Right lobe of liver (tissue), 6 donors: ENCODE measurements at regions not wholly inside any gene's neighbourhood (a gene's known extent, or its start where the extent isn't known, plus 50 kb on each side); places are given as distances from the start of the nearest gene placed in this dataset.
"Not testable (repeated sequence)": the region's sequence is repeated elsewhere in the genome, so short reads cannot be mapped to it uniquely, and the experiment has no call there.

ENCODE experiments used
- ATAC-seq, 4 donors: fragments of 200-7000 bp; cut with Tn5 transposase; one replicate each; pipeline ENCODE4 v1.9.1; 2020; ENCODE audit warnings: mild to moderate bottlenecking in 4 of 4, moderate library complexity in 4 of 4
- DNase-seq, 3 donors: peaks; one replicate each; pipeline ENCODE4 v3.0.0-alpha.2; 2020
- H3K27ac ChIP-seq, 3 donors: fragments of 200-600 bp; one replicate each; pipeline ENCODE4 v1.8.0; 2022
- H3K27me3 ChIP-seq, 2 donors: fragments of 200-600 bp; one replicate each; pipeline ENCODE4 v1.8.0; 2022
- H3K36me3 ChIP-seq, 4 donors: fragments of 200-600 bp; sonication (generic) in 1 of 4; one replicate each; pipeline versions ENCODE4 v1.5.1 to v1.8.0; 2017 to 2022; ENCODE audit warnings: control low read depth in 1 of 4
- H3K4me1 ChIP-seq, 4 donors: fragments of 200-600 bp; sonication (generic) in 1 of 4; one replicate each; pipeline versions ENCODE4 v1.5.1 to v1.8.0; 2017 to 2022; ENCODE audit warnings: control low read depth in 1 of 4
- H3K4me3 ChIP-seq, 3 donors: fragments of 200-600 bp; one replicate each; pipeline ENCODE4 v1.8.0; 2022
- H3K9me3 ChIP-seq, 4 donors: fragments of 200-600 bp; sonication (generic) in 1 of 4; one replicate each; pipeline versions ENCODE4 v1.5.1 to v1.8.0; 2017 to 2022; ENCODE audit warnings: control low read depth in 1 of 4
- CTCF ChIP-seq, 4 donors: fragments of 200-600 bp in 3 of 4; fragments of 450-650 bp in 1 of 4; IDR thresholded peaks; one replicate each; pipeline versions ENCODE4 v1.5.1 to v1.8.0; 2016 to 2022; ENCODE audit warnings: antibody characterized with exemption in 4 of 4, mild to moderate bottlenecking in 2 of 4
- POLR2A ChIP-seq: fragments of 450-650 bp; IDR thresholded peaks from one replicate; pipeline ENCODE4 v1.6.1; 2017; ENCODE audit warnings: antibody characterized with exemption, mild to moderate bottlenecking
- whole genome bisulfite sequencing: methylation state at CpG from one replicate; pipeline ENCODE4 v1.1.6; 2018; ENCODE audit warnings: low coverage, low lambda C conversion rate; ENCODE audit not compliant: insufficient coverage; ENCODE audit errors: missing lambda C conversion rate; 5-methylcytosine and 5-hydroxymethylcytosine counted together
- intact Hi-C, 2 donors: fragments of 100-400 bp; cut with DNase I; formaldehyde crosslinking; loops; one replicate each; pipeline versions ENCODE4 v1.11.2 to v1.14.1; 2022
- small RNA-seq, 2 experiments: library from RNA; depleted of rRNA; stranded (forward); fragments of <200 nt; gene quantifications; one replicate each; pipeline ENCODE3, GENCODE V24; 2016
- donor health status: DM: no; HTN: yes; CAD: no.
- donor health status: DM: no; HTN: no; CAD: no.
- donor health status: DM: no; HTN: no; CAD: no.
- donor health status: DM: no; HTN: yes; CAD: no.
- donor health status: DM: no; HTN: yes; CAD: no.

GRCh38 chr15:53829471-53829870 lies 70.0 kb upstream of the WDR72 start:
- Histone ChIP-seq H3K4me3 (no peak overlapping the region), H3K27ac (no peak overlapping the region), H3K4me1 (no peaks in the 10 kb centered on the region), H3K9me3 (no peaks in the 10 kb centered on the region), H3K36me3 (no peaks in the 10 kb centered on the region), H3K27me3 (no peaks in the 10 kb centered on the region)
- 80% methylated on average over 3 of the region's 3 CpGs for WGBS
- DNase-seq: no peak
- intact Hi-C loops: no loop called here
- TF ChIP-seq CTCF (IDR thresholded peaks at IDR 0.05): no peak
- TF ChIP-seq POLR2A: no peak
- no peak for ATAC-seq

- H3K27me3 ChIP-seq: no peaks in the 10 kb centered on the region
- H3K9me3 ChIP-seq: no peaks in the 10 kb centered on the region
- no peak overlapping the region for H3K4me3 ChIP-seq
- intact Hi-C loops: no loop called here
- WGBS: 54% methylated on average over 4 of the region's 4 CpGs
- DNase-seq (no peak), ATAC-seq (no peak)
- no peak overlapping the region for H3K27ac ChIP-seq
- no peaks in the 10 kb centered on the region for H3K36me3 ChIP-seq
- no peaks in the 10 kb centered on the region for H3K4me1 ChIP-seq
- TF ChIP-seq POLR2A: no peak
- TF ChIP-seq CTCF (IDR thresholded peaks at IDR 0.05): no peak
Measured at GRCh38 chr15:53827355-53827754, 67.9 kb upstream of the WDR72 start.

DNA sequence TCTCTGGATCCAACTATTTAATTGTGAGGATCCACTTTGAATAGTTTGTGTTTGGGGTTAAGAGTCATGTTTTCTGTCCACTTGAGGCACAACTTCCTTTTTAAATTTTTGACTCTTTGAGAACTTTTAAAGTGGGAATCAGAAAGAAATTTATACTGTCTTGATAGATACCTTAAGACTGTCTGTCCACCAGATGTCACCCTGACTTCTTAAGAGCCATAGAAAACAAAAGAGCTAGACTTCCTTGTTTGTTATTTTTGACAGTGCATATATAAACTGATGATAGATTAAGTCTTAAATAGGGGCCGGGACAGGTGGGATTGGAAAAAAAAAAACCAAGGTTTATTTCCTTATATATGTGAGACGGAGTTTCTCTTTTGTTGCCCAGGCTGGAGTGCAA lies 52.1 kb upstream of the WDR72 start:
- Histone ChIP-seq H3K4me1 (no peaks in the 10 kb centered on the region), H3K9me3 (no peaks in the 10 kb centered on the region), H3K4me3 (no peak overlapping the region), H3K27ac (no peak overlapping the region), H3K27me3 (no peaks in the 10 kb centered on the region), H3K36me3 (no peaks in the 10 kb centered on the region)
- no peak for ATAC-seq
- 13% methylated on average over 2 of the region's 2 CpGs for WGBS
- DNase-seq: no peak
- intact Hi-C loops: no loop called here
- peak in 1 of 4 donors; percentile 9 for TF ChIP-seq CTCF (IDR thresholded peaks at IDR 0.05)
- no peak for TF ChIP-seq POLR2A

DNA sequence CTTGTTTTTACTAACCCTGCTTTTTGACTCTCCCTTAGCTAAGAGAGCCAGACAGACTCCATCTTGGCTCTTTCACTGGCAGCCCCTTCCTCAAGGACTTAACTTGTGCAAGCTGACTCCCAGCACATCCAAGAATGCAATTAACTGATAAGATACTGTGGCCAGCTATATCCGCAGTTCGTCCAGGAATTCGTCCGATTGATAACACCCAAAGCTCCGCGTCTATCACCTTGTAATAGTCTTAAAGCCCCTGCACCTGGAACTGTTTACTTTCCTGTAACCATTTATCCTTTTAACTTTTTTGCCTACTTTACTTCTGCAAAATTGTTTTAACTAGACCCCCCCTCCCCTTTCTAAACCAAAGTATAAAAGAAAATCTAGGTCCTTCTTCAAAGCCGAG lies 50.8 kb upstream of the WDR72 start:
- H3K36me3 ChIP-seq, H3K27ac ChIP-seq, H3K4me1 ChIP-seq, H3K4me3 ChIP-seq, DNase-seq, ATAC-seq, H3K27me3 ChIP-seq, intact Hi-C loops, H3K9me3 ChIP-seq: not testable (repeated sequence)
- 50% methylated on average over 7 of the region's 7 CpGs for WGBS

Small RNA genes in the stretch of these regions (small RNA-seq; reads per million reads assigned to genes)
- gene AC084759.1: 0 reads per million in 2 experiments
